HFFc6 (cell line): ENCODE measurements at regions not wholly inside any gene's neighbourhood (a gene's known extent, or its start where the extent isn't known, plus 50 kb on each side); places are given as distances from the start of the nearest gene placed in this dataset.

Source experiments
- DNase-seq: peaks from one replicate; pipeline ENCODE4 v3.0.0-alpha.2; 2018
- H3K27ac Mint-ChIP-seq: 2 replicates; pipeline ENCODE4 v1.8.0; 2020; ENCODE audit warnings: mild to moderate bottlenecking, mixed read lengths
- H3K27me3 Mint-ChIP-seq: 2 replicates; pipeline ENCODE4 v1.8.0; 2021; ENCODE audit warnings: mild to moderate bottlenecking, moderate library complexity, mixed read lengths; ENCODE audit not compliant: insufficient read depth
- H3K36me3 Mint-ChIP-seq: 2 replicates; pipeline ENCODE4 v1.8.0; 2021; ENCODE audit warnings: low read depth, mixed read lengths
- H3K4me1 Mint-ChIP-seq: 2 replicates; pipeline ENCODE4 v1.8.0; 2020; ENCODE audit warnings: low read depth, mixed read lengths
- H3K4me3 Mint-ChIP-seq: 2 replicates; pipeline ENCODE4 v1.8.0; 2020; ENCODE audit warnings: mild to moderate bottlenecking, moderate library complexity, mixed read lengths
- H3K9me3 Mint-ChIP-seq: 2 replicates; pipeline ENCODE4 v1.8.0; 2020; ENCODE audit warnings: mild to moderate bottlenecking, mixed read lengths
- CTCF ChIP-seq: fragments of 200-600 bp; sonication (generic); IDR thresholded peaks from 2 replicates; pipeline ENCODE4 v1.5.0; 2021; ENCODE audit warnings: antibody characterized with exemption, mild to moderate bottlenecking

GRCh38 chr12:132439333-132439904 lies 50.5 kb upstream of the FBRSL1 start:
- no peak for DNase-seq
- Mint-ChIP-seq H3K27me3 (peaks cover 57% of the 10 kb centered on the region), H3K36me3 (no peaks in the 10 kb centered on the region), H3K4me1 (no peaks in the 10 kb centered on the region), H3K9me3 (no peaks in the 10 kb centered on the region), H3K4me3 (no peak overlapping the region), H3K27ac (no peak overlapping the region)
- no peak for TF ChIP-seq CTCF

- DNase-seq, result no peak
- Mint-ChIP-seq H3K36me3 (no peaks in the 10 kb centered on the region), H3K9me3 (no peaks in the 10 kb centered on the region), H3K27ac (no peak overlapping the region), H3K4me1 (no peaks in the 10 kb centered on the region), H3K27me3 (peaks cover 56% of the 10 kb centered on the region), H3K4me3 (no peak overlapping the region)
- TF ChIP-seq CTCF, result no peak
Observed at GRCh38 chr12:132438726-132439125, 51.2 kb upstream of the FBRSL1 start.

- H3K27ac Mint-ChIP-seq, result no peak overlapping the region
- no peaks in the 10 kb centered on the region for H3K36me3 Mint-ChIP-seq
- TF ChIP-seq CTCF, result no peak
- H3K4me3 Mint-ChIP-seq, result no peak overlapping the region
- DNase-seq, result no peak
- H3K4me1 Mint-ChIP-seq, result no peaks in the 10 kb centered on the region
- H3K27me3 Mint-ChIP-seq, result peaks cover 59% of the 10 kb centered on the region
- H3K9me3 Mint-ChIP-seq, result no peaks in the 10 kb centered on the region
Observed at GRCh38 chr12:132437943-132438700, 51.8 kb upstream of the FBRSL1 start.

- no peak for TF ChIP-seq CTCF
- no peak overlapping the region for H3K27ac Mint-ChIP-seq
- no peaks in the 10 kb centered on the region for H3K36me3 Mint-ChIP-seq
- H3K4me3 Mint-ChIP-seq, result no peak overlapping the region
- H3K9me3 Mint-ChIP-seq, result no peaks in the 10 kb centered on the region
- H3K27me3 Mint-ChIP-seq, result peaks cover 53% of the 10 kb centered on the region
- no peak for DNase-seq
- no peaks in the 10 kb centered on the region for H3K4me1 Mint-ChIP-seq
Observed at GRCh38 chr12:132437252-132437932, 52.6 kb upstream of the FBRSL1 start.

GRCh38 chr12:132436791-132437251 lies 53.1 kb upstream of the FBRSL1 start:
- Mint-ChIP-seq H3K4me1 (no peaks in the 10 kb centered on the region), H3K36me3 (no peaks in the 10 kb centered on the region), H3K27me3 (peaks cover 49% of the 10 kb centered on the region), H3K9me3 (no peaks in the 10 kb centered on the region), H3K27ac (no peak overlapping the region), H3K4me3 (no peak overlapping the region)
- no peak for TF ChIP-seq CTCF
- DNase-seq, result no peak
